Stomach (tissue), 4 donors: ENCODE measurements at regions not wholly inside any gene's neighbourhood (a gene's known extent, or its start where the extent isn't known, plus 50 kb on each side); places are given as distances from the start of the nearest gene placed in this dataset.

Experiments used
- CTCF ChIP-seq, 7 experiments: fragments of 450-650 bp in 4 of 7; fragments of 200-600 bp in 3 of 7; sonication (generic) in 3 of 7; IDR thresholded peaks; one replicate each; pipeline ENCODE4 v1.5.1; 2016 to 2019; ENCODE audit warnings: antibody characterized with exemption in 7 of 7, control low read depth in 2 of 7, mild to moderate bottlenecking in 1 of 7
- POLR2A ChIP-seq, 4 donors: fragments of 450-650 bp; IDR thresholded peaks; one replicate each; pipeline ENCODE4 v1.6.1; 2016; ENCODE audit warnings: antibody characterized with exemption in 4 of 4, control low read depth in 2 of 4, mild to moderate bottlenecking in 1 of 4, moderate library complexity in 1 of 4

GRCh38 chr12:41772478-41772877, 372.2 kb downstream of the GXYLT1 start:
- TF ChIP-seq POLR2A (IDR thresholded peaks at IDR 0.05) (no peak), CTCF (IDR thresholded peaks at IDR 0.05) (no peak)
